Rectal smooth muscle tissue (tissue), 1 donor: ENCODE measurements at regions not wholly inside any gene's neighbourhood (a gene's known extent, or its start where the extent isn't known, plus 50 kb on each side); places are given as distances from the start of the nearest gene placed in this dataset.

Experiments
- H3K27ac ChIP-seq: one replicate; pipeline ENCODE4 v1.7.0; 2013; ENCODE audit warnings: low read depth, low read length, inconsistent platforms
- H3K27me3 ChIP-seq: one replicate; pipeline ENCODE4 v1.7.0; 2013; ENCODE audit warnings: low read length; ENCODE audit not compliant: control insufficient read depth, insufficient read depth
- H3K36me3 ChIP-seq: one replicate; pipeline ENCODE4 v1.7.0; 2013; ENCODE audit warnings: low read length; ENCODE audit not compliant: control insufficient read depth, insufficient read depth
- H3K4me1 ChIP-seq: one replicate; pipeline ENCODE4 v1.7.0; 2013; ENCODE audit warnings: low read length; ENCODE audit not compliant: control insufficient read depth, insufficient read depth
- H3K4me3 ChIP-seq: one replicate; pipeline ENCODE4 v1.7.0; 2013; ENCODE audit warnings: low read length
- H3K9ac ChIP-seq: one replicate; pipeline ENCODE4 v1.7.0; 2013; ENCODE audit warnings: low read length

- no peak overlapping the region for H3K9ac ChIP-seq
- H3K4me1 ChIP-seq = no peaks in the 10 kb centered on the region
- H3K27ac ChIP-seq = no peak overlapping the region
- H3K36me3 ChIP-seq = no peaks in the 10 kb centered on the region
- no peak overlapping the region for H3K4me3 ChIP-seq
- no peaks in the 10 kb centered on the region for H3K27me3 ChIP-seq
Observed at GRCh38 chr4:186775902-186776301, 52.2 kb upstream of the FAT1 start.

GRCh38 chr4:186778134-186778533 is 54.5 kb upstream of the FAT1 start:
- Histone ChIP-seq H3K4me3 (no peak overlapping the region), H3K27me3 (no peaks in the 10 kb centered on the region), H3K27ac (no peak overlapping the region), H3K4me1 (no peaks in the 10 kb centered on the region), H3K9ac (no peak overlapping the region), H3K36me3 (no peaks in the 10 kb centered on the region)

- Histone ChIP-seq H3K9ac (no peak overlapping the region), H3K4me3 (no peak overlapping the region), H3K4me1 (no peaks in the 10 kb centered on the region), H3K36me3 (no peaks in the 10 kb centered on the region), H3K27ac (no peak overlapping the region), H3K27me3 (no peaks in the 10 kb centered on the region)
Observed at GRCh38 chr4:186780291-186781031, 56.8 kb upstream of the FAT1 start.

- Histone ChIP-seq H3K27me3 (no peaks in the 10 kb centered on the region), H3K9ac (no peak overlapping the region), H3K4me3 (no peak overlapping the region), H3K36me3 (no peaks in the 10 kb centered on the region), H3K4me1 (no peaks in the 10 kb centered on the region), H3K27ac (no peak overlapping the region)
Observed at GRCh38 chr4:186781032-186781917, 57.6 kb upstream of the FAT1 start.

- H3K27ac ChIP-seq = no peak overlapping the region
- H3K4me1 ChIP-seq = no peaks in the 10 kb centered on the region
- no peak overlapping the region for H3K9ac ChIP-seq
- H3K27me3 ChIP-seq = no peaks in the 10 kb centered on the region
- H3K36me3 ChIP-seq = no peaks in the 10 kb centered on the region
- no peak overlapping the region for H3K4me3 ChIP-seq
Observed at GRCh38 chr4:186782302-186782701, 58.6 kb upstream of the FAT1 start.

GRCh38 chr4:186787536-186787935 is 63.9 kb upstream of the FAT1 start:
- Histone ChIP-seq H3K36me3 (no peaks in the 10 kb centered on the region), H3K27me3 (no peaks in the 10 kb centered on the region), H3K4me3 (no peak overlapping the region), H3K9ac (no peak overlapping the region), H3K27ac (no peak overlapping the region), H3K4me1 (no peaks in the 10 kb centered on the region)

GRCh38 chr4:186789651-186790050 is 66.0 kb upstream of the FAT1 start:
- no peaks in the 10 kb centered on the region for H3K4me1 ChIP-seq
- H3K27me3 ChIP-seq = no peaks in the 10 kb centered on the region
- no peak overlapping the region for H3K4me3 ChIP-seq
- no peak overlapping the region for H3K27ac ChIP-seq
- no peak overlapping the region for H3K9ac ChIP-seq
- H3K36me3 ChIP-seq = no peaks in the 10 kb centered on the region

- H3K9ac ChIP-seq = no peak overlapping the region
- H3K27me3 ChIP-seq = no peaks in the 10 kb centered on the region
- H3K27ac ChIP-seq = no peak overlapping the region
- no peaks in the 10 kb centered on the region for H3K4me1 ChIP-seq
- no peak overlapping the region for H3K4me3 ChIP-seq
- no peaks in the 10 kb centered on the region for H3K36me3 ChIP-seq
Observed at GRCh38 chr4:186790630-186791029, 67.0 kb upstream of the FAT1 start.

- Histone ChIP-seq H3K4me3 (no peak overlapping the region), H3K27me3 (no peaks in the 10 kb centered on the region), H3K9ac (no peak overlapping the region), H3K27ac (no peak overlapping the region), H3K4me1 (no peaks in the 10 kb centered on the region), H3K36me3 (no peaks in the 10 kb centered on the region)
Observed at GRCh38 chr4:186792728-186793366, 69.2 kb upstream of the FAT1 start.

GRCh38 chr4:186798951-186799659 is 75.4 kb upstream of the FAT1 start:
- Histone ChIP-seq H3K36me3 (no peaks in the 10 kb centered on the region), H3K4me3 (no peak overlapping the region), H3K4me1 (no peaks in the 10 kb centered on the region), H3K27ac (no peak overlapping the region), H3K9ac (no peak overlapping the region), H3K27me3 (no peaks in the 10 kb centered on the region)

- H3K4me1 ChIP-seq = no peaks in the 10 kb centered on the region
- no peaks in the 10 kb centered on the region for H3K27me3 ChIP-seq
- no peak overlapping the region for H3K27ac ChIP-seq
- H3K9ac ChIP-seq = no peak overlapping the region
- no peak overlapping the region for H3K4me3 ChIP-seq
- H3K36me3 ChIP-seq = no peaks in the 10 kb centered on the region
Observed at GRCh38 chr4:186805020-186805820, 81.6 kb upstream of the FAT1 start.
